22Rv1 (cell line): ENCODE measurements at regions not wholly inside any gene's neighbourhood (a gene's known extent, or its start where the extent isn't known, plus 50 kb on each side); places are given as distances from the start of the nearest gene placed in this dataset.

Source experiments
- ZFX ChIP-seq: fragments of 450-650 bp; IDR thresholded peaks from 2 replicates; pipeline ENCODE4 v1.6.1; 2017; ENCODE audit warnings: antibody characterized with exemption, borderline replicate concordance
- TF ChIP-seq, protein P1 (sequence below): fragments of 450-650 bp; IDR thresholded peaks from 2 replicates; pipeline ENCODE4 v1.5.1; 2017; ENCODE audit warnings: mild to moderate bottlenecking

DNA sequence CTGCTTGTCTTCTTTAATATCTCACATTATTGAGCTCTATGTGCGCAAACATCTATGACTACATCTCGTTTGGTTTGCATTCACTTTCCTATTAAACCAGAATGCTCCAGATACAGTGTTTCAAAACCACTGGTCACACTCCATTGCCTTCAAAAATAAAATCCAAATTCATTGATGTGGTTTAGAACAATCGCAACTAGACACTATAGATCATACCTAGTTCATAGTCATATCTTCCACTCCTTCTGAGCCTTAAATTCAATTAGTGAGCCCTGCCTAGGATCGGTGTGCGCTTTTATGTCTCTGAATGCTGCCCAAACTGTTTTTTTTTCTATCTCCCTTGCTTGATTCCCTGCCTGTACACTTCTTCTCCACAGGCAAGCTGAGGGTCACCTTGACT is 238.5 kb upstream of the RGPD4 start:
- TF ChIP-seq, protein P1, sequence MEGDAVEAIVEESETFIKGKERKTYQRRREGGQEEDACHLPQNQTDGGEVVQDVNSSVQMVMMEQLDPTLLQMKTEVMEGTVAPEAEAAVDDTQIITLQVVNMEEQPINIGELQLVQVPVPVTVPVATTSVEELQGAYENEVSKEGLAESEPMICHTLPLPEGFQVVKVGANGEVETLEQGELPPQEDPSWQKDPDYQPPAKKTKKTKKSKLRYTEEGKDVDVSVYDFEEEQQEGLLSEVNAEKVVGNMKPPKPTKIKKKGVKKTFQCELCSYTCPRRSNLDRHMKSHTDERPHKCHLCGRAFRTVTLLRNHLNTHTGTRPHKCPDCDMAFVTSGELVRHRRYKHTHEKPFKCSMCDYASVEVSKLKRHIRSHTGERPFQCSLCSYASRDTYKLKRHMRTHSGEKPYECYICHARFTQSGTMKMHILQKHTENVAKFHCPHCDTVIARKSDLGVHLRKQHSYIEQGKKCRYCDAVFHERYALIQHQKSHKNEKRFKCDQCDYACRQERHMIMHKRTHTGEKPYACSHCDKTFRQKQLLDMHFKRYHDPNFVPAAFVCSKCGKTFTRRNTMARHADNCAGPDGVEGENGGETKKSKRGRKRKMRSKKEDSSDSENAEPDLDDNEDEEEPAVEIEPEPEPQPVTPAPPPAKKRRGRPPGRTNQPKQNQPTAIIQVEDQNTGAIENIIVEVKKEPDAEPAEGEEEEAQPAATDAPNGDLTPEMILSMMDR, result no peak
- TF ChIP-seq ZFX, result no peak
